Type B pancreatic cell (in vitro differentiated cells): ENCODE measurements at regions not wholly inside any gene's neighbourhood (a gene's known extent, or its start where the extent isn't known, plus 50 kb on each side); places are given as distances from the start of the nearest gene placed in this dataset.

Source experiments
- DNase-seq: peaks from one replicate; pipeline ENCODE4 v3.0.0; 2021; ENCODE audit warnings: mixed read lengths; ENCODE audit not compliant: unreplicated experiment; ENCODE audit errors: extremely low spot score
- H3K27ac Mint-ChIP-seq: 2 replicates; pipeline ENCODE4 v1.8.0; 2021; ENCODE audit warnings: mild to moderate bottlenecking, mixed read lengths
- H3K27me3 Mint-ChIP-seq: 2 replicates; pipeline ENCODE4 v1.8.0; 2021; ENCODE audit warnings: mixed read lengths
- H3K36me3 Mint-ChIP-seq: 2 replicates; pipeline ENCODE4 v1.8.0; 2021; ENCODE audit warnings: mixed read lengths
- H3K4me1 Mint-ChIP-seq: one replicate; pipeline ENCODE4 v1.8.0; 2021; ENCODE audit warnings: mixed read lengths; ENCODE audit not compliant: unreplicated experiment
- H3K4me3 Mint-ChIP-seq: 2 replicates; pipeline ENCODE4 v1.8.0; 2021; ENCODE audit warnings: mild to moderate bottlenecking, mixed read lengths
- H3K9me3 Mint-ChIP-seq: 2 replicates; pipeline ENCODE4 v1.8.0; 2021; ENCODE audit warnings: mixed read lengths
- TF ChIP-seq, protein P1 (sequence below): fragments of 200-600 bp; sonication (generic); conservative IDR thresholded peaks from 2 replicates; pipeline ENCODE4 v1.5.0; 2021; ENCODE audit warnings: antibody characterized with exemption, mild to moderate bottlenecking

DNA sequence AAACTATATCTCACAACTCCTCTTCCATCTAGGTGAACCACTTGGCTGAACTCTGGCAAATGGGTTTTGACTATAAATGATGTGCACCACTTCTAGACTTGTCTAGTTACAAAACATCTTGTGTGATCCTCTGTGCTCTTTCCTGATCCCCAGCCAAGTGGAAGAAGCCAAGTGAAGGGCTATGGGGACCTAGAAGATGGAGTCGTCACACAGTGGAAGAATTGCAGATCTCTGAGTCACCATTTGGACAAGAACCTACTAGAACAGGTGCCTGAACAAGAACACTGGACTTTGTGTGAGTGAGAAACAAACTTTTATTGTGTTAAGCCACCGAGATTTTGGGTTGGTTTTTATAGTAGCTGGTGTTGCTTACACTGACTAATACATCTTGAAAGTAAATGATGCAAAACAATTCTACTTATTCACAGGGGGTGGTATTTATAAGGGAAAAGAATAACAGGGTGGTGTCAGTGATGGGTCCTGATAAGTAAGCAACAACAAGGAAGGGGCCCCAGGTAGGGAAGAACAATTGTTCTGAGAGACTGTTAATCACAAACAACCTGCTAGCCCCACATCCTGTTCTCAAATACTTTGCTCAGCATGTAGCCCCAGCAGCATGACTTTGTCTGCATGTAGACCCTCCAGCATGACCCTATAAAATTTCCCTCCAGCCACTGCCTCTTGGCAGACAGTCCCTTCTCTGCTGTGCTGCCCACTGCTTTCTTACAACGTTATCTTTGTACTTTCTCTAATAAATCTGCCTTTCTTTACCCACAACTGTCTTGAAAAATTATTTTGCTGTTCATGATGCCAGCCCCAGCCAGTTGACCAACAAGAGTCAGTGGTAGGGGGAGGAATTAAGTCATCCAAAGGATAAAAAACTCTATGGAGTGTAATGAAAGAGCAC lies 280.7 kb upstream of the PLET1 start:
- Mint-ChIP-seq H3K27me3 (peaks cover 13% of the 10 kb centered on the region), H3K9me3 (no peaks in the 10 kb centered on the region), H3K27ac (no peak overlapping the region), H3K4me1 (no peaks in the 10 kb centered on the region), H3K4me3 (no peak overlapping the region), H3K36me3 (no peaks in the 10 kb centered on the region)
- TF ChIP-seq, protein P1, sequence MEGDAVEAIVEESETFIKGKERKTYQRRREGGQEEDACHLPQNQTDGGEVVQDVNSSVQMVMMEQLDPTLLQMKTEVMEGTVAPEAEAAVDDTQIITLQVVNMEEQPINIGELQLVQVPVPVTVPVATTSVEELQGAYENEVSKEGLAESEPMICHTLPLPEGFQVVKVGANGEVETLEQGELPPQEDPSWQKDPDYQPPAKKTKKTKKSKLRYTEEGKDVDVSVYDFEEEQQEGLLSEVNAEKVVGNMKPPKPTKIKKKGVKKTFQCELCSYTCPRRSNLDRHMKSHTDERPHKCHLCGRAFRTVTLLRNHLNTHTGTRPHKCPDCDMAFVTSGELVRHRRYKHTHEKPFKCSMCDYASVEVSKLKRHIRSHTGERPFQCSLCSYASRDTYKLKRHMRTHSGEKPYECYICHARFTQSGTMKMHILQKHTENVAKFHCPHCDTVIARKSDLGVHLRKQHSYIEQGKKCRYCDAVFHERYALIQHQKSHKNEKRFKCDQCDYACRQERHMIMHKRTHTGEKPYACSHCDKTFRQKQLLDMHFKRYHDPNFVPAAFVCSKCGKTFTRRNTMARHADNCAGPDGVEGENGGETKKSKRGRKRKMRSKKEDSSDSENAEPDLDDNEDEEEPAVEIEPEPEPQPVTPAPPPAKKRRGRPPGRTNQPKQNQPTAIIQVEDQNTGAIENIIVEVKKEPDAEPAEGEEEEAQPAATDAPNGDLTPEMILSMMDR: no peak
- DNase-seq: no peak

DNA sequence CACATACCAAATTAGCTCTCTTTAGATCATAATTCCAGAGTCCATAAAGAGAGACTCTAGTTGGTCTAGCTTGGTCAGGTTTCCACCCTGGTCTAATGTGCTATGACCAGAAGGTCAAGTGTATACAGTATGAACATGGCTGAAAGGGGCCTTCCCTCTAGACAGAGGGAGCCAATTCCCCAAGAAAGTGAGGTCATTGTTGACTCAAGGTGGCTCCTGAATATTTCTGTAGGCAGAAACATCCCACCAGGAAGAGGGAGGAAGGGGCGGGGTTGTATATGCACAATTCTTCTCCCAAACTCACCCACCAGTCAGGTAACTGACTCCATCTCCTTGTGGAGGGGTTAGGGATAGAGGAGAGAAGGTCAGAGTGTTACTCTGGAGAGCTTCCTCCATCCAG lies 281.8 kb upstream of the PLET1 start:
- H3K27ac Mint-ChIP-seq: no peak overlapping the region
- peaks cover 7% of the 10 kb centered on the region for H3K27me3 Mint-ChIP-seq
- H3K4me1 Mint-ChIP-seq: no peaks in the 10 kb centered on the region
- H3K4me3 Mint-ChIP-seq: no peak overlapping the region
- DNase-seq: no peak
- no peaks in the 10 kb centered on the region for H3K9me3 Mint-ChIP-seq
- TF ChIP-seq, protein P1: no peak
- no peaks in the 10 kb centered on the region for H3K36me3 Mint-ChIP-seq

DNA sequence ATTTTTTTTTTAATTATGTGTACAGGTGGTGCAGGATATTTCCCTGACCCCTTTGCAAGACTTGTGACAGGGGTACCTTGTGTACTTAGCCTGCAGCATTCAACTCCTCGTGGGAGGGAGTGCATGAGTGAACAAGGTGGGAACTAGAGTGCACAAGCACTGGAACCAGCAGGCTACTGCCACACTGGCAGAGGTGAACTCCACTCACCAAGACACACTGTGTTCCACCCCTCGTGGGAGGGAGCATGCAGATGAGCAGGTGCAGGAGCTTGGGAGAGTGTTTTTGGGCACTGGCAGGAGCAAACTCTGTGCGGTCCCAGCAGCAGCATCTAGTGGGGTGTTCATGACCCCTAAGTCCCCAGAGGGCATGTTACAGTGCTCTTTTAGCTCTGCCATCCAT lies 282.7 kb upstream of the PLET1 start:
- H3K4me3 Mint-ChIP-seq: no peak overlapping the region
- no peaks in the 10 kb centered on the region for H3K4me1 Mint-ChIP-seq
- no peak overlapping the region for H3K27ac Mint-ChIP-seq
- H3K36me3 Mint-ChIP-seq: no peaks in the 10 kb centered on the region
- TF ChIP-seq, protein P1: no peak
- no peaks in the 10 kb centered on the region for H3K9me3 Mint-ChIP-seq
- peaks cover 4% of the 10 kb centered on the region for H3K27me3 Mint-ChIP-seq
- DNase-seq: no peak

DNA sequence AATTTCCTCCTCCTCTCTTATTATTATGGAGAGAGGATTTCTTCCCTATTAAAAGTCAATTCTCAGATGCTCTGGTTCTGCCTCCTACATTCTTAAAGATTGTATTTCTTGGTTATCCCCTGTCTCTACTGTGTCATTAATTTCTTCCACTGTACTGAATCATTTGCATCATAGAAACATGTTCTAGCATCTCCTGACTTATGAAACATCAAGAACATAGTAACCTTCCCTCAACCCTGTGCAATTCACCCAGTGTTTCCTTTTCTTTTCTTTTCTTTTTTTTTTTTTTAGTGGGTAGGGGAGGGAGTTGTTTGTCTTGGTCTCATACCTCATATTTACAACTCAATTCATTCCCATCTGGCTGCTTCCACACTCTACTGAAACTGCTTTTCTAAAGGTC lies 288.0 kb upstream of the PLET1 start:
- Mint-ChIP-seq H3K4me3 (no peak overlapping the region), H3K4me1 (peaks cover 7% of the 10 kb centered on the region), H3K27me3 (peaks cover 9% of the 10 kb centered on the region), H3K27ac (no peak overlapping the region), H3K9me3 (peaks cover 7% of the 10 kb centered on the region), H3K36me3 (no peaks in the 10 kb centered on the region)
- TF ChIP-seq, protein P1: no peak
- DNase-seq: no peak

DNA sequence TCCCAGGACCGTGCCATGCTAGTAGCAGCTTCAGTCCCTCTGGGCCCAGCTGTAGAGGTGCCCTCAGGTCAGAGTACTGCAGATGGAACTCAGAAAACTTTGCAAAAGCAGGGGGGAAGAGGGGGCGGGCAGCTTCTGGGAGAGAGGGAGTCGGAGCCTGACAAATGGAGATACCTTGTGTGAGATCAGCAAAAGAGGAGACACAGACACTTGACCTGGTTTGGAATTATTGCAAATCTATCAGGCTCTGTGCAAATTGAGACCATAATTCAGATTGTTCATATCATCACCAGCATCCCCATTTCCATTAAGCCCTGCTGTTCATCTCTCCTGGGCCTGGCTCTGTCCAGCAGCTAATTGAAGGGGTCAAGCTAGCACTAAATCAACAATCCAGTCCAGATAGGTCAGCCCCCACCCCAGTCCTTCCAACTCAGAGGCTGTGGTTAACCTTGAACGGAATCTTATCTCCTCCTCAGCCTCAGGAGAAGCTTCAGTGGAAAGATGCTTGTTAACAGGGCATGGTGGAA lies 292.6 kb upstream of the PLET1 start:
- no peak overlapping the region for H3K4me3 Mint-ChIP-seq
- peaks cover 7% of the 10 kb centered on the region for H3K9me3 Mint-ChIP-seq
- H3K4me1 Mint-ChIP-seq: peaks cover 7% of the 10 kb centered on the region
- no peaks in the 10 kb centered on the region for H3K36me3 Mint-ChIP-seq
- peaks cover 12% of the 10 kb centered on the region for H3K27me3 Mint-ChIP-seq
- DNase-seq: no peak
- no peak overlapping the region for H3K27ac Mint-ChIP-seq
- TF ChIP-seq, protein P1: no peak
